Activated CD8-positive, alpha-beta memory T cell treated with anti-CD3 and anti-CD28 coated beads for 4 hours (primary cell): ENCODE measurements at regions not wholly inside any gene's neighbourhood (a gene's known extent, or its start where the extent isn't known, plus 50 kb on each side); places are given as distances from the start of the nearest gene placed in this dataset.

Source experiments
- DNase-seq, 2 donors: peaks; one replicate each; pipeline ENCODE4 v3.0.0-alpha.2; 2020; ENCODE audit warnings: low read depth in 2 of 2

- no peak for DNase-seq
These were observed 56.6 kb downstream of the HLA-G start for GRCh38 chr6:29884261-29884660.

- DNase-seq: no peak
These were observed 55.6 kb upstream of the HLA-A start for GRCh38 chr6:29886701-29887100.

- no peak for DNase-seq
These were observed 55.0 kb upstream of the HLA-A start for GRCh38 chr6:29887330-29887818.

- peak; percentile 62 to 79 for DNase-seq
These were observed 54.2 kb upstream of the HLA-A start for GRCh38 chr6:29887819-29888776.
